K562 (cell line): ENCODE measurements at regions not wholly inside any gene's neighbourhood (a gene's known extent, or its start where the extent isn't known, plus 50 kb on each side); places are given as distances from the start of the nearest gene placed in this dataset.

Experiments
- ATAC-seq: fragments of 200-7000 bp; cut with Tn5 transposase; 3 replicates; pipeline ENCODE4 v1.9.1; 2020; ENCODE audit warnings: moderate library complexity
- BruUV-seq: library from RNA; stranded (reverse); fragments of 400-500 nt; replicated peaks from 2 replicates; lab custom pipeline; 2021; lab: Mats Ljungman, UMichigan
- CTCF ChIA-PET: fragments of 300-600 bp; formaldehyde crosslinking; extraction: SDS; loops from one replicate; lab custom pipeline; 2021; ENCODE audit warnings: low intra/inter-chr PET ratio; lab: Yijun Ruan, JAX
- POLR2A ChIA-PET: fragments of 300-600, 350-650 bp; sonication (Branson Sonifier 250); formaldehyde crosslinking; extraction: SDS; loops from one replicate; lab custom pipeline; 2021; ENCODE audit warnings: antibody characterized with exemption, inconsistent platforms; lab: Yijun Ruan, JAX
- DNase-seq, 4 experiments: peaks; one replicate each; pipeline versions ENCODE4 v3.0.0 to v3.0.0-alpha.2; 2011 to 2018; ENCODE audit warnings: low spot score in 3 of 4, mixed read lengths in 3 of 4; ENCODE audit errors: extremely low read depth in 1 of 4
- FAIRE-seq: peaks from 2 replicates; lab custom pipeline; 2011; peaks lifted over from hg19 to GRCh38; lab: Jason Lieb, UNC
- H2AFZ ChIP-seq: 2 replicates; pipeline ENCODE4 v1.6.0; 2011; ENCODE audit warnings: low read depth, low read length, control low read depth, inconsistent platforms
- H3K27ac ChIP-seq: fragments of 200-600 bp; 3 replicates; pipeline ENCODE4 v1.8.0; 2011; ENCODE audit warnings: low read depth, mild to moderate bottlenecking, control low read depth, inconsistent platforms, low read length, moderate library complexity, mixed read lengths; ENCODE audit errors: extremely low read depth
- H3K27me3 ChIP-seq, 2 experiments: fragments of 300-600 bp in 1 of 2; 2 replicates in 1 of 2; 3 replicates in 1 of 2; pipeline versions ENCODE4 v1.6.0 to v1.8.0; 2011; ENCODE audit warnings: inconsistent platforms in 2 of 2, low read length in 2 of 2, mild to moderate bottlenecking in 1 of 2, mixed read lengths in 1 of 2, moderate library complexity in 1 of 2; ENCODE audit not compliant: control insufficient read depth in 2 of 2, insufficient read depth in 2 of 2
- H3K36me3 ChIP-seq: fragments of 300-600 bp; 3 replicates; pipeline ENCODE4 v1.8.0; 2011; ENCODE audit warnings: mild to moderate bottlenecking, low read length, inconsistent platforms; ENCODE audit not compliant: control insufficient read depth, insufficient read depth
- H3K4me1 ChIP-seq, 2 experiments: fragments of 200-600 bp in 1 of 2; replicated peaks in 1 of 2; 2 replicates in 1 of 2; 3 replicates in 1 of 2; pipeline versions ENCODE4 v1.5.1 to v1.8.0; 2011; ENCODE audit warnings: inconsistent platforms in 2 of 2, low read length in 2 of 2, mild to moderate bottlenecking in 1 of 2, mixed read lengths in 1 of 2, moderate library complexity in 1 of 2; ENCODE audit not compliant: control insufficient read depth in 2 of 2, insufficient read depth in 2 of 2
- H3K4me2 ChIP-seq: 2 replicates; pipeline ENCODE4 v1.6.1; 2011; ENCODE audit warnings: low read length, control low read depth, inconsistent platforms, mixed read lengths; ENCODE audit not compliant: insufficient read depth
- H3K4me3 ChIP-seq: fragments of 200-600 bp; sonication (generic), shearing (Covaris generic); 2 replicates; pipeline ENCODE4 v1.5.1; 2016; ENCODE audit warnings: control low read depth, inconsistent platforms
- H3K79me2 ChIP-seq: fragments of 200-600 bp; 3 replicates; pipeline ENCODE4 v1.8.0; 2011; ENCODE audit warnings: low read length, inconsistent platforms; ENCODE audit not compliant: control insufficient read depth, insufficient read depth
- H3K9ac ChIP-seq, 2 experiments: 2 replicates each; pipeline versions ENCODE4 v1.6.0 to v1.6.1; 2011; ENCODE audit warnings: low read depth in 2 of 2, low read length in 2 of 2, control low read depth in 1 of 2, inconsistent platforms in 1 of 2, mild to moderate bottlenecking in 1 of 2, mixed read lengths in 1 of 2; ENCODE audit not compliant: insufficient read depth in 1 of 2
- H3K9me1 ChIP-seq: one replicate; pipeline ENCODE4 v1.6.0; 2011; ENCODE audit warnings: inconsistent platforms, mild to moderate bottlenecking, low read length, moderate library complexity; ENCODE audit not compliant: control insufficient read depth, insufficient read depth
- H3K9me3 ChIP-seq: replicated peaks from 2 replicates; pipeline ENCODE4 v1.5.1; 2011; ENCODE audit warnings: low read depth, low read length, inconsistent platforms; ENCODE audit not compliant: control insufficient read depth, insufficient read depth
- H4K20me1 ChIP-seq: replicated peaks from 2 replicates; pipeline ENCODE4 v1.6.1; 2011; ENCODE audit warnings: low read length, inconsistent platforms, mixed read lengths; ENCODE audit not compliant: control insufficient read depth, insufficient read depth
- EGR1 ChIP-seq: fragments of 450-650 bp; conservative IDR thresholded peaks from 2 replicates; pipeline ENCODE4 v1.6.1; 2017; ENCODE audit warnings: mild to moderate bottlenecking
- ERF ChIP-seq: fragments of 450-650 bp; formaldehyde crosslinking; IDR thresholded peaks from 2 replicates; pipeline ENCODE4 v1.4.0; 2020; ENCODE audit warnings: mild to moderate bottlenecking, mixed read lengths
- ETS1 ChIP-seq: conservative IDR thresholded peaks from 2 replicates; pipeline ENCODE4 v1.6.1; 2011; ENCODE audit warnings: low read depth, mild to moderate bottlenecking, low read length; ENCODE audit not compliant: control insufficient read depth
- HNRNPLL ChIP-seq: fragments of 200-400 bp; formaldehyde crosslinking; IDR thresholded peaks from 2 replicates; pipeline ENCODE4 v1.6.1; 2017; ENCODE audit warnings: low read length, low read depth, mild to moderate bottlenecking; ENCODE audit not compliant: poor library complexity, severe bottlenecking
- KAT7 ChIP-seq: sonication (generic); formaldehyde crosslinking; IDR thresholded peaks from 2 replicates; pipeline ENCODE4 v1.8.0; 2022; ENCODE audit warnings: missing genetic modification reagents, mild to moderate bottlenecking, borderline replicate concordance
- RFX5 ChIP-seq: IDR thresholded peaks from 2 replicates; pipeline ENCODE4 v1.6.1; 2011; ENCODE audit warnings: low read depth, mild to moderate bottlenecking, improper control_type of control experiment, low read length
- SNRNP70 ChIP-seq: fragments of 200-400 bp; formaldehyde crosslinking; optimal IDR thresholded peaks from 2 replicates; pipeline ENCODE3; 2017; ENCODE audit warnings: low read depth, low read length
- YY1 ChIP-seq, 3 experiments: IDR thresholded peaks; 2 replicates each; pipeline ENCODE4 v1.6.1; 2011; ENCODE audit warnings: low read length in 2 of 3, mild to moderate bottlenecking in 2 of 3, moderate library complexity in 2 of 3, borderline replicate concordance in 1 of 3, control low read depth in 1 of 3, low read depth in 1 of 3; ENCODE audit not compliant: insufficient read depth in 3 of 3, insufficient replicate concordance in 2 of 3, control insufficient read depth in 1 of 3, insufficient read length in 1 of 3; ENCODE audit errors: extremely low read depth in 1 of 3
- WGBS: fragments of 100-300 bp; shearing (Covaris generic); methylation state at CpG from one replicate; pipeline ENCODE4 v1.1.6; 2016; ENCODE audit warnings: low coverage, mixed read lengths; ENCODE audit not compliant: insufficient coverage; ENCODE audit errors: missing lambda C conversion rate; 5-methylcytosine and 5-hydroxymethylcytosine counted together
- in situ Hi-C: fragments of 300-500 bp; cut with MboI; formaldehyde crosslinking; loops from 4 replicates; pipeline ENCODE4 v1.15.0; 2018; ENCODE audit warnings: inconsistent platforms, mixed read lengths
- intact Hi-C: fragments of 100-400 bp; cut with micrococcal nuclease; formaldehyde crosslinking; loops from 2 replicates; pipeline ENCODE4 v1.14.2; 2022

- BruUV-seq = no TSS peak
- ChIA-PET CTCF (no interaction called here), POLR2A (interaction anchor here (0.8 to 1.4 kb wide), 3 partner anchors 8 to 13 kb away, joined by 3 to 5 read pairs (median 5); no protein-coding TSS in a partner anchor)
- Histone ChIP-seq H3K4me2 (no peak overlapping the region), H3K27ac (no peak overlapping the region), H3K27me3 (peaks cover 0 to 12% of the 10 kb centered on the region in 2 experiments; a peak in 2 of 5 replicates), H4K20me1 (no peaks in the 10 kb centered on the region), H2AFZ (no peak overlapping the region), H3K4me3 (no peak overlapping the region), H3K4me1 (no peaks in the 10 kb centered on the region), H3K9me3 (no peaks in the 10 kb centered on the region), H3K36me3 (no peaks in the 10 kb centered on the region), H3K79me2 (no peaks in the 10 kb centered on the region), H3K9ac (no peak overlapping the region), H3K9me1 (no peaks in the 10 kb centered on the region)
- WGBS = under 1% methylated on average over 12 of the region's 12 CpGs
- TF ChIP-seq KAT7 (no peak), EGR1 (no peak), ETS1 (no peak), ERF (CRISPR knock-in tag) (no peak), HNRNPLL (no peak), YY1 (IDR thresholded peaks at IDR 0.05; ENCODE audit: borderline replicate concordance in 1 of 3, control insufficient read depth in 1 of 3, extremely low read depth in 1 of 3, insufficient read depth in 3 of 3, insufficient read length in 1 of 3, insufficient replicate concordance in 2 of 3, low read depth in 1 of 3, low read length in 2 of 3) (no peak), SNRNP70 (no peak), RFX5 (no peak)
- intact Hi-C loops (loop anchor here (10.0 kb wide), 1 partner anchor 1207 kb away; no protein-coding TSS in a partner anchor), in situ Hi-C loops (no loop called here)
- FAIRE-seq (no peak), ATAC-seq (no peak), DNase-seq (no peak)
These were observed 1525.3 kb upstream of the TMEM132C start for GRCh38 chr12:126741536-126742240.
